ENCODE measurements at regions not wholly inside any gene's neighbourhood (a gene's known extent, or its start where the extent isn't known, plus 50 kb on each side); places are given as distances from the start of the nearest gene placed in this dataset.

GRCh38 chr7:155218276-155219153 is 79.2 kb upstream of the INSIG1 start:
- TF ChIP-seq CTCF (IDR thresholded peaks at IDR 0.05) (no peak), POLR2A (IDR thresholded peaks at IDR 0.05) (no peak), POLR2AphosphoS5 (IDR thresholded peaks at IDR 0.05) (no peak)

Data from sigmoid colon (tissue), 4 donors.